Natural killer cell (primary cell): ENCODE measurements at regions not wholly inside any gene's neighbourhood (a gene's known extent, or its start where the extent isn't known, plus 50 kb on each side); places are given as distances from the start of the nearest gene placed in this dataset.
"Not testable (repeated sequence)": the region's sequence is repeated elsewhere in the genome, so short reads cannot be mapped to it uniquely, and the experiment has no call there.

Source experiments
- ATAC-seq, 3 donors: fragments of 150-1000 bp in 2 of 3; fragments of 200-7000 bp in 1 of 3; cut with Tn5 transposase; 1 replicate in 1 of 3; 2 replicates in 2 of 3; pipeline ENCODE4 v1.10.0; 2021; ENCODE audit warnings: mild to moderate bottlenecking in 2 of 3, moderate library complexity in 2 of 3
- DNase-seq, 2 donors: peaks; one replicate each; pipeline versions ENCODE4 v3.0.0 to v3.0.0-alpha.2; 2013 to 2021; ENCODE audit warnings: mixed read lengths in 1 of 2
- H3K27ac ChIP-seq: one replicate; pipeline ENCODE4 v1.5.1; 2013; ENCODE audit warnings: mild to moderate bottlenecking, low read length
- H3K27me3 ChIP-seq: one replicate; pipeline ENCODE4 v1.6.1; 2013; ENCODE audit warnings: low read length; ENCODE audit not compliant: control insufficient read depth, insufficient read depth
- H3K36me3 ChIP-seq: one replicate; pipeline ENCODE4 v1.6.1; 2013; ENCODE audit warnings: low read length; ENCODE audit not compliant: control insufficient read depth, insufficient read depth
- H3K4me1 ChIP-seq: one replicate; pipeline ENCODE4 v1.6.1; 2013; ENCODE audit warnings: low read length; ENCODE audit not compliant: control insufficient read depth, insufficient read depth
- H3K4me3 ChIP-seq: one replicate; pipeline ENCODE4 v1.5.1; 2013; ENCODE audit warnings: low read length
- H3K9me3 ChIP-seq: one replicate; pipeline ENCODE4 v1.6.1; 2013; ENCODE audit warnings: low read length; ENCODE audit not compliant: control insufficient read depth, insufficient read depth
- H3K27ac Mint-ChIP-seq, 2 donors: one replicate each; pipeline ENCODE4 v1.8.0; 2022; ENCODE audit warnings: mild to moderate bottlenecking in 2 of 2, mixed read lengths in 2 of 2, moderate library complexity in 1 of 2
- H3K27me3 Mint-ChIP-seq, 2 donors: one replicate each; pipeline ENCODE4 v1.8.0; 2022; ENCODE audit warnings: low read depth in 2 of 2, mixed read lengths in 2 of 2
- H3K36me3 Mint-ChIP-seq: one replicate; pipeline ENCODE4 v1.8.0; 2022; ENCODE audit warnings: mixed read lengths
- H3K4me1 Mint-ChIP-seq, 2 donors: one replicate each; pipeline ENCODE4 v1.8.0; 2022; ENCODE audit warnings: mixed read lengths in 2 of 2
- H3K4me3 Mint-ChIP-seq: one replicate; pipeline ENCODE4 v1.8.0; 2022; ENCODE audit warnings: mild to moderate bottlenecking, moderate library complexity, mixed read lengths
- H3K9me3 Mint-ChIP-seq, 2 donors: one replicate each; pipeline ENCODE4 v1.8.0; 2022; ENCODE audit warnings: mixed read lengths in 2 of 2
- CTCF ChIP-seq: fragments of 200-600 bp; IDR thresholded peaks from one replicate; pipeline ENCODE4 v1.8.0; 2022; ENCODE audit warnings: antibody characterized with exemption
- WGBS: methylation state at CpG from one replicate; pipeline ENCODE4 v1.1.7; 2013; ENCODE audit warnings: missing lambda C conversion rate; ENCODE audit not compliant: insufficient coverage; 5-methylcytosine and 5-hydroxymethylcytosine counted together
- intact Hi-C: fragments of 100-400 bp; cut with micrococcal nuclease; formaldehyde crosslinking; loops from one replicate; pipeline ENCODE4 v1.14.2; 2022

- no peak for ATAC-seq
- Histone ChIP-seq H3K27ac (no peak overlapping the region), H3K4me1 (no peaks in the 10 kb centered on the region), H3K4me3 (no peak overlapping the region), H3K36me3 (no peaks in the 10 kb centered on the region), H3K27me3 (no peaks in the 10 kb centered on the region), H3K9me3 (no peaks in the 10 kb centered on the region)
- no peak for TF ChIP-seq CTCF
- no peaks in the 10 kb centered on the region for H3K4me1 Mint-ChIP-seq
- H3K9me3 Mint-ChIP-seq: peaks cover 5% of the 10 kb centered on the region in 2 donors
- no peak overlapping the region for H3K27ac Mint-ChIP-seq
- H3K27me3 Mint-ChIP-seq: no peaks in the 10 kb centered on the region
- 94% methylated on average over 2 of the region's 5 CpGs for WGBS
- intact Hi-C loops: no loop called here
- no peak overlapping the region for H3K4me3 Mint-ChIP-seq
- no peak for DNase-seq
- H3K36me3 Mint-ChIP-seq: no peaks in the 10 kb centered on the region
These were observed 721.0 kb downstream of the PLCL1 start for GRCh38 chr2:198525211-198525969.

- Histone ChIP-seq H3K27ac (no peak overlapping the region), H3K27me3 (no peaks in the 10 kb centered on the region), H3K4me3 (no peak overlapping the region), H3K36me3 (no peaks in the 10 kb centered on the region), H3K9me3 (no peaks in the 10 kb centered on the region), H3K4me1 (no peaks in the 10 kb centered on the region)
- Mint-ChIP-seq H3K9me3 (peaks cover 5% of the 10 kb centered on the region in 2 donors), H3K4me1 (no peaks in the 10 kb centered on the region), H3K27ac (no peak overlapping the region), H3K36me3 (no peaks in the 10 kb centered on the region), H3K27me3 (no peaks in the 10 kb centered on the region), H3K4me3 (no peak overlapping the region)
- 86% methylated on average over 1 of the region's 2 CpGs for WGBS
- intact Hi-C loops: no loop called here
- DNase-seq (no peak), ATAC-seq (no peak)
- no peak for TF ChIP-seq CTCF
These were observed 719.3 kb downstream of the PLCL1 start for GRCh38 chr2:198523710-198524109.

GRCh38 chr2:198518935-198519334 lies 714.5 kb downstream of the PLCL1 start:
- intact Hi-C loops: no loop called here
- Mint-ChIP-seq H3K4me1 (no peaks in the 10 kb centered on the region), H3K27ac (no peak overlapping the region), H3K4me3 (no peak overlapping the region), H3K9me3 (peaks cover 0 to 2% of the 10 kb centered on the region in 2 donors), H3K36me3 (no peaks in the 10 kb centered on the region), H3K27me3 (no peaks in the 10 kb centered on the region)
- Histone ChIP-seq H3K4me3 (no peak overlapping the region), H3K36me3 (no peaks in the 10 kb centered on the region), H3K27me3 (no peaks in the 10 kb centered on the region), H3K27ac (no peak overlapping the region), H3K9me3 (no peaks in the 10 kb centered on the region), H3K4me1 (no peaks in the 10 kb centered on the region)
- DNase-seq: no peak
- no CpG with 5 or more reads among the region's 2 CpGs for WGBS
- TF ChIP-seq CTCF: no peak
- ATAC-seq: no peak

- no peaks in the 10 kb centered on the region for H3K4me1 ChIP-seq
- ATAC-seq: no peak
- no peak for TF ChIP-seq CTCF
- Mint-ChIP-seq H3K9me3 (peaks cover 0 to 2% of the 10 kb centered on the region in 2 donors), H3K4me1 (no peaks in the 10 kb centered on the region), H3K27ac (no peak overlapping the region), H3K4me3 (no peak overlapping the region), H3K27me3 (no peaks in the 10 kb centered on the region), H3K36me3 (no peaks in the 10 kb centered on the region)
- intact Hi-C loops: no loop called here
- H3K27me3 ChIP-seq: no peaks in the 10 kb centered on the region
- no peaks in the 10 kb centered on the region for H3K36me3 ChIP-seq
- WGBS: 80% methylated on average over 2 of the region's 2 CpGs
- H3K9me3 ChIP-seq: no peaks in the 10 kb centered on the region
- no peak overlapping the region for H3K27ac ChIP-seq
- no peak for DNase-seq
- no peak overlapping the region for H3K4me3 ChIP-seq
These were observed 713.6 kb downstream of the PLCL1 start for GRCh38 chr2:198517976-198518375.

GRCh38 chr2:198508610-198509009 lies 704.2 kb downstream of the PLCL1 start:
- H3K27me3 ChIP-seq, H3K9me3 ChIP-seq, DNase-seq, ATAC-seq, H3K4me1 ChIP-seq, intact Hi-C loops, H3K27ac ChIP-seq, H3K4me3 ChIP-seq, H3K27ac Mint-ChIP-seq, H3K4me1 Mint-ChIP-seq, H3K4me3 Mint-ChIP-seq, H3K36me3 ChIP-seq, H3K27me3 Mint-ChIP-seq: not testable (repeated sequence)
- no CpG with 5 or more reads among the region's 1 CpG for WGBS
- Mint-ChIP-seq H3K36me3 (peaks cover 12% of the 10 kb centered on the region), H3K9me3 (peaks cover 7 to 11% of the 10 kb centered on the region in 2 donors)
